Upper lobe of left lung (tissue), 6 donors: ENCODE measurements at regions not wholly inside any gene's neighbourhood (a gene's known extent, or its start where the extent isn't known, plus 50 kb on each side); places are given as distances from the start of the nearest gene placed in this dataset.

Experiments
- ATAC-seq, 2 donors: fragments of 200-7000 bp; cut with Tn5 transposase; one replicate each; pipeline ENCODE4 v1.9.1; 2022; ENCODE audit warnings: mild to moderate bottlenecking in 2 of 2, moderate library complexity in 2 of 2; ENCODE audit not compliant: low FRiP score in 2 of 2
- DNase-seq, 2 donors: peaks; one replicate each; pipeline ENCODE4 v3.0.0-alpha.2; 2019 to 2020
- H3K27ac ChIP-seq, 4 donors: fragments of 200-600 bp; sonication (generic); one replicate each; pipeline ENCODE4 v1.5.1; 2016 to 2019
- H3K27me3 ChIP-seq, 4 donors: fragments of 200-600 bp; sonication (generic); one replicate each; pipeline ENCODE4 v1.5.1; 2017 to 2019
- H3K36me3 ChIP-seq, 4 donors: fragments of 200-600 bp; sonication (generic); one replicate each; pipeline ENCODE4 v1.5.1; 2016 to 2019
- H3K4me1 ChIP-seq, 4 donors: fragments of 200-600 bp; sonication (generic); one replicate each; pipeline ENCODE4 v1.5.1; 2018 to 2019
- H3K4me3 ChIP-seq, 4 donors: fragments of 200-600 bp; sonication (generic); one replicate each; pipeline ENCODE4 v1.5.1; 2017 to 2019; ENCODE audit warnings: mild to moderate bottlenecking in 2 of 4, moderate library complexity in 1 of 4
- H3K9me3 ChIP-seq, 4 donors: fragments of 200-600 bp; sonication (generic); one replicate each; pipeline ENCODE4 v1.5.1; 2018 to 2019
- EP300 ChIP-seq, 4 donors: sonication (generic); formaldehyde crosslinking; IDR thresholded peaks; one replicate each; pipeline ENCODE4 v1.5.1; 2017; ENCODE audit warnings: antibody characterized with exemption in 4 of 4, control low read depth in 2 of 4
- POLR2A ChIP-seq, 4 donors: fragments of 450-650 bp; IDR thresholded peaks; one replicate each; pipeline ENCODE4 v1.5.1; 2016 to 2017; ENCODE audit warnings: antibody characterized with exemption in 4 of 4, mild to moderate bottlenecking in 2 of 4
- POLR2AphosphoS5 ChIP-seq, 2 donors: sonication (generic); formaldehyde crosslinking; IDR thresholded peaks; one replicate each; pipeline ENCODE4 v1.5.1; 2017; ENCODE audit warnings: antibody characterized with exemption in 2 of 2
- WGBS, 2 donors: methylation state at CpG; one replicate each; pipeline ENCODE4 v1.1.5; 2017 to 2018; 5-methylcytosine and 5-hydroxymethylcytosine counted together
- TF ChIP-seq, protein P1 (sequence below), 6 experiments: fragments of 450-650 bp in 4 of 6; fragments of 200-600 bp in 2 of 6; sonication (generic) in 2 of 6; IDR thresholded peaks; one replicate each; pipeline ENCODE4 v1.5.1; 2016 to 2019; ENCODE audit warnings: antibody characterized with exemption in 6 of 6
- donor health status: DM: no; HTN: no; CAD: no; lungs with moderate emphysema.
- donor health status: DM: no; HTN: yes; CAD: no; lungs with severe emphysema.

DNA sequence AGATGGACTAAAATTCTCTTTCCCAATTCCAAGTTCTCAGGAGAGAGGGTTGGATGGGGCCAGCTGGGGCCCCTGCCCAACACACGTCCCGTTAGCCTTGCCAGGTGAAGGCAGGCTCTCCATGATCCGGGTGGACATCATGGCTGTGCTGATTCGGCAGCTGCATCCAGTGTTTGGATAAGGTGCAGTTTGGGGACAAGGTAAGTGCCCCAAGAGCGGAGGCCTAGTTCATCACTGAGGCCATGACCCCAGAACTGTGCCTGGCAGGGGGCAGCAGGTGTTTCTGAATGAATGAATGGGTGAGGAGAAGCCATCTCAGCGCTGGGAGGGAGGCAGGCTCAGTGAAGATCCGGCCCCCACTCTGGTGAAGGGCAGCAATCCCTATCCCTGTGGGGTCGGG lies 520.4 kb downstream of the TBC1D22A start:
- H3K27me3 ChIP-seq, result no peaks in the 10 kb centered on the region
- H3K27ac ChIP-seq, result no peak overlapping the region

DNA sequence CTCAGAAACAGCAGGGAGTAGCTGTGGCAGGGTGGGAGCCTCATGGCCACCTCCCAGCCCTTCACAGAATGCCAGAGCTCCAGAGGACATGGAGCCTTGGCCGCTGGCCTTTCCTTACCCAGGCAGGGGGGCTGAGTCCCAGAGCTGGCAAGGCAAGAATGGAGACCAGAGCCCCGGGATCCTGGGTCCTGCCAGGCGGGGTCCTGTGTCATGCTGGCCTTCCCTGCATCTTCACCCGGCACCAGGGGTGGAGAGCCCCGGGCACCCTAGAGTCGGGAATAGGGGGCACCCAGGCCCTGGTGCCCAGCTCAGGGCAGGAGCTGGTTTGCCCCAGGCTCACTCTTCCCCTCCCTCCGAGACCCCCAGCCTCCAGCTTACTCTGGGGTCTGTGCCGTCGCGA lies 519.9 kb downstream of the TBC1D22A start:
- Histone ChIP-seq H3K4me1 (no peaks in the 10 kb centered on the region), H3K4me3 (no peak overlapping the region), H3K27ac (no peak overlapping the region), H3K9me3 (no peaks in the 10 kb centered on the region), H3K27me3 (no peaks in the 10 kb centered on the region), H3K36me3 (no peaks in the 10 kb centered on the region)
- WGBS, 2 donors, result 89% methylated on average over 6 of the region's 10 CpGs; no CpG with 5 or more reads in 1 of the 2 donors
- DNase-seq, result no peak
- no peak for TF ChIP-seq POLR2A (IDR thresholded peaks at IDR 0.05)
- TF ChIP-seq, protein P1, sequence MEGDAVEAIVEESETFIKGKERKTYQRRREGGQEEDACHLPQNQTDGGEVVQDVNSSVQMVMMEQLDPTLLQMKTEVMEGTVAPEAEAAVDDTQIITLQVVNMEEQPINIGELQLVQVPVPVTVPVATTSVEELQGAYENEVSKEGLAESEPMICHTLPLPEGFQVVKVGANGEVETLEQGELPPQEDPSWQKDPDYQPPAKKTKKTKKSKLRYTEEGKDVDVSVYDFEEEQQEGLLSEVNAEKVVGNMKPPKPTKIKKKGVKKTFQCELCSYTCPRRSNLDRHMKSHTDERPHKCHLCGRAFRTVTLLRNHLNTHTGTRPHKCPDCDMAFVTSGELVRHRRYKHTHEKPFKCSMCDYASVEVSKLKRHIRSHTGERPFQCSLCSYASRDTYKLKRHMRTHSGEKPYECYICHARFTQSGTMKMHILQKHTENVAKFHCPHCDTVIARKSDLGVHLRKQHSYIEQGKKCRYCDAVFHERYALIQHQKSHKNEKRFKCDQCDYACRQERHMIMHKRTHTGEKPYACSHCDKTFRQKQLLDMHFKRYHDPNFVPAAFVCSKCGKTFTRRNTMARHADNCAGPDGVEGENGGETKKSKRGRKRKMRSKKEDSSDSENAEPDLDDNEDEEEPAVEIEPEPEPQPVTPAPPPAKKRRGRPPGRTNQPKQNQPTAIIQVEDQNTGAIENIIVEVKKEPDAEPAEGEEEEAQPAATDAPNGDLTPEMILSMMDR (IDR thresholded peaks at IDR 0.05), result no peak
- no peak for TF ChIP-seq EP300 (IDR thresholded peaks at IDR 0.05)
- no peak for TF ChIP-seq POLR2AphosphoS5 (IDR thresholded peaks at IDR 0.05)
- no peak for ATAC-seq

More for the DNA sequence above, 520.4 kb downstream of the TBC1D22A start:
- DNase-seq (no peak), ATAC-seq (no peak)
- 76 to 77% methylated on average over 7 to 8 of the region's 8 CpGs for WGBS, 2 donors
- H3K4me3 ChIP-seq, result no peak overlapping the region
- TF ChIP-seq EP300 (IDR thresholded peaks at IDR 0.05) (no peak), POLR2AphosphoS5 (IDR thresholded peaks at IDR 0.05) (no peak), POLR2A (IDR thresholded peaks at IDR 0.05) (no peak)
- TF ChIP-seq, protein P1 (IDR thresholded peaks at IDR 0.05), result no peak
- H3K9me3 ChIP-seq, result no peaks in the 10 kb centered on the region
- H3K4me1 ChIP-seq, result no peaks in the 10 kb centered on the region
- no peaks in the 10 kb centered on the region for H3K36me3 ChIP-seq

DNA sequence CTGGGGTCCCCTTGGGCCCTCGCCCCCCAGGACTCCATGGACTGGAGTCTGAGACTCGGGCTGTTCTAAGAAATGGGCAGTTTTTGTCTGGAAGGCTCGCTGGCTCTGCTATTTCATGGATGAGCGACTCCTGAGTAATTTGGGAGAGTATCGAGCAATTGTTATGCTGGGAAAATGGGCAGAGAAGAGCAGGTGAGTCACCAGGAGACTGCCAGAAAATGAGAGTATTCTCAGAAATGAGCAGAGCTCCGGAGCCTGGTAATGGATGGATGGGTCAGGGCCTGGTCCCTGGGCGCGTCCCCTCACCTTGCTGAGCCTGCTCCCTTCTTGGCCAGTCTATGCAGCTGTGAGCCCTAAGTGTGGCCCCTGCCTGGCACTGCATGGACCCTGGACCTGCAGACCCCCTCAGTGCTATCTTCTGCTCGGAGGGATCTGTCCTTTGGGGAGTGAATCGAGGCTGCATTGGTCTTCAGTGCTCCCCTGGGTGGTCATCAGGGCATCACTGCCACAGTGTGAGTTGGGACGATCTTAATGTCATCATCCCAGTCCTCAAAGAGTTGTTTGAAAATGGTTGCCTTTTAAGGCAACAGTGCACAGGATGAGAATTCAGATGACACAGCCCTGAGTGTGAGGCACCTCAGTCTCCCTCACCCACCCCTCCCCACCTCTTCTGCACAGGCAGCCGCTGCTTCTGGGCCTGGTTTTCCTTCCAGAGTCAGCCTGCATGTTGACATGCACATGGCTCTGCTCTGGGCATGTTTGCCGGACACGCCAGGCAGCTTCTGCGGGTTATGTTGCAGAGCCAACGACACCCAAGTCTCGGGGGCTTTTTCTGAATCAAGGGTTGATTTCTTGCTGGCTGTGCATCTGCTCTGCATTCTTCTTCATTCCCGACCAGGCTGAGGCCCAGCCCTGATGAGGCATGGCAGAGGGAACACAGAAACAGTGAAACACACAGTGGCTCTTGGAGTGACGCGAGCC lies 519.0 kb downstream of the TBC1D22A start:
- Histone ChIP-seq H3K27me3 (no peaks in the 10 kb centered on the region), H3K9me3 (no peaks in the 10 kb centered on the region), H3K4me1 (no peaks in the 10 kb centered on the region), H3K4me3 (no peak overlapping the region), H3K36me3 (no peaks in the 10 kb centered on the region), H3K27ac (no peak overlapping the region)
- TF ChIP-seq POLR2A (IDR thresholded peaks at IDR 0.05) (no peak), POLR2AphosphoS5 (IDR thresholded peaks at IDR 0.05) (no peak), EP300 (IDR thresholded peaks at IDR 0.05) (no peak)
- TF ChIP-seq, protein P1 (IDR thresholded peaks at IDR 0.05), result no peak
- DNase-seq, result no peak
- no peak for ATAC-seq
- 82 to 87% methylated on average over 15 to 20 of the region's 20 CpGs for WGBS, 2 donors

DNA sequence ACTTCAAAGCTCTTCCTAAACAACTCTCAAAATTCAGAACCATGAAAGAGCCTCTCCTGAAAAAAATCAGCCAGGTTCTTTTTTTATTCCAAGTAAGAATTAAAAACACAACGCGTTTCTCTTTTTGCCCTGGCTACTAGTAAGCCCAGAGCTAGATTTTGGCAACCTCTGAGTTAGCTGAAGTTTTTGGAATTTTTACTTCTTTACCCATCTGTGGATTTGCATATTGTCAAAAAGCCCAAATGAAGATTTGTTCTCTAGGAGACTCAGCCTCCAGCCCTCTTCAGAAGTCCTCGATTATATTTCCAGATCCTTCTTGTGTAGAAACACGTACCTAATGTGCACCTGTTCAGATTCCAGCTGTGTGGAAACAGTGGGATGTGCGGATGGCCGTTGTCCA lies 517.9 kb downstream of the TBC1D22A start:
- WGBS, 2 donors, result 77 to 81% methylated on average over 6 of the region's 6 CpGs
- TF ChIP-seq, protein P1 (IDR thresholded peaks at IDR 0.05), result no peak
- peaks cover 0 to 5% (median 3%) of the 10 kb centered on the region in 4 donors for H3K4me1 ChIP-seq
- H3K27me3 ChIP-seq, result no peaks in the 10 kb centered on the region
- no peak overlapping the region for H3K27ac ChIP-seq
- no peaks in the 10 kb centered on the region for H3K9me3 ChIP-seq
- ATAC-seq (no peak), DNase-seq (no peak)
- H3K36me3 ChIP-seq, result no peaks in the 10 kb centered on the region
- H3K4me3 ChIP-seq, result no peak overlapping the region
